Epithelial cell of proximal tubule (primary cell): ENCODE measurements at regions not wholly inside any gene's neighbourhood (a gene's known extent, or its start where the extent isn't known, plus 50 kb on each side); places are given as distances from the start of the nearest gene placed in this dataset.

Source experiments
- DNase-seq: peaks from one replicate; pipeline ENCODE4 v3.0.0-alpha.2; 2011; ENCODE audit warnings: low read depth
- H3K4me3 ChIP-seq: 2 replicates; pipeline ENCODE4 v1.5.1; 2011; ENCODE audit warnings: low read depth, mild to moderate bottlenecking, low read length
- TF ChIP-seq, protein P1 (sequence below): conservative IDR thresholded peaks from 2 replicates; pipeline ENCODE4 v1.5.1; 2012; ENCODE audit warnings: low read depth, mild to moderate bottlenecking, low read length

DNA sequence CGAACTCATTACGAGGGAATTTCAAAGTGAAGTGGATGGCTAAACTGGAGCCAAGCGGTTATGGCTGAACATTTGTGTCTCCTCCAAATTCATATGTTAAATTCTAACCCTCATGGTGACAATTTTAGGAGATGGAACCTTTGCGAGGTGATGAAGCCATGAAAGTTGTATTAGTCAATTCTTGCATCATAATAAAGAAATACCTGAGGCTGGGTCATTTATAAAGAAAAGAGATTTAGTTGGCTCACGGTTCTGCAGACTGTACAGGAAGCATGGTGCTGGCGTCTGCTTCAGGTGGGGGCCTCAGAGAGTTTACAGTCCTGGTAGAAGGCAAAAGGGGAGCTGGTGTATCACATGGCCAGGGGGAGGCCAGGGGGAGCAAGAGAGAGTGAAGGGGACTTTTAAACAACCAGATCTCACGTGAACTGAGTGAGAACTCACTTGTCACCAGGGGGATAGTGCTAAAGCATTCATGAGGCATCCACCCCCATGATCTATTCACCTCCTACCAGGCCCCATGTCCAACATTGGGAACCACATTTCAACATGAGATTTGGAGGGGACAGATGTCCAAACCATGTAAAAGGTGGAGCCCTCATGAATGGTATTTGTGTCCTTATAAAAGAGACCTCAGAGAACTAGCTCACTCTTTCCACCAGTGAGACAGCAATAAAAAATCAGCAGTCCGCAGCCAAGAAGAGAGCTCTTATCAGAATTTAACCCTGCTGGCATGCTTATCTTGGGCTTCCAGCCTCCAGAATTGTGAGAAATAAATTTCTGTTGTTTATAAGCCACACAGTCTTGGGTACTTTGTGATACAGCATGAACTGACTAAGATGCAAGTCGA lies 143.4 kb downstream of the MTRR start:
- DNase-seq, result no peak
- H3K4me3 ChIP-seq, result no peak overlapping the region
- TF ChIP-seq, protein P1, sequence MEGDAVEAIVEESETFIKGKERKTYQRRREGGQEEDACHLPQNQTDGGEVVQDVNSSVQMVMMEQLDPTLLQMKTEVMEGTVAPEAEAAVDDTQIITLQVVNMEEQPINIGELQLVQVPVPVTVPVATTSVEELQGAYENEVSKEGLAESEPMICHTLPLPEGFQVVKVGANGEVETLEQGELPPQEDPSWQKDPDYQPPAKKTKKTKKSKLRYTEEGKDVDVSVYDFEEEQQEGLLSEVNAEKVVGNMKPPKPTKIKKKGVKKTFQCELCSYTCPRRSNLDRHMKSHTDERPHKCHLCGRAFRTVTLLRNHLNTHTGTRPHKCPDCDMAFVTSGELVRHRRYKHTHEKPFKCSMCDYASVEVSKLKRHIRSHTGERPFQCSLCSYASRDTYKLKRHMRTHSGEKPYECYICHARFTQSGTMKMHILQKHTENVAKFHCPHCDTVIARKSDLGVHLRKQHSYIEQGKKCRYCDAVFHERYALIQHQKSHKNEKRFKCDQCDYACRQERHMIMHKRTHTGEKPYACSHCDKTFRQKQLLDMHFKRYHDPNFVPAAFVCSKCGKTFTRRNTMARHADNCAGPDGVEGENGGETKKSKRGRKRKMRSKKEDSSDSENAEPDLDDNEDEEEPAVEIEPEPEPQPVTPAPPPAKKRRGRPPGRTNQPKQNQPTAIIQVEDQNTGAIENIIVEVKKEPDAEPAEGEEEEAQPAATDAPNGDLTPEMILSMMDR, result no peak

DNA sequence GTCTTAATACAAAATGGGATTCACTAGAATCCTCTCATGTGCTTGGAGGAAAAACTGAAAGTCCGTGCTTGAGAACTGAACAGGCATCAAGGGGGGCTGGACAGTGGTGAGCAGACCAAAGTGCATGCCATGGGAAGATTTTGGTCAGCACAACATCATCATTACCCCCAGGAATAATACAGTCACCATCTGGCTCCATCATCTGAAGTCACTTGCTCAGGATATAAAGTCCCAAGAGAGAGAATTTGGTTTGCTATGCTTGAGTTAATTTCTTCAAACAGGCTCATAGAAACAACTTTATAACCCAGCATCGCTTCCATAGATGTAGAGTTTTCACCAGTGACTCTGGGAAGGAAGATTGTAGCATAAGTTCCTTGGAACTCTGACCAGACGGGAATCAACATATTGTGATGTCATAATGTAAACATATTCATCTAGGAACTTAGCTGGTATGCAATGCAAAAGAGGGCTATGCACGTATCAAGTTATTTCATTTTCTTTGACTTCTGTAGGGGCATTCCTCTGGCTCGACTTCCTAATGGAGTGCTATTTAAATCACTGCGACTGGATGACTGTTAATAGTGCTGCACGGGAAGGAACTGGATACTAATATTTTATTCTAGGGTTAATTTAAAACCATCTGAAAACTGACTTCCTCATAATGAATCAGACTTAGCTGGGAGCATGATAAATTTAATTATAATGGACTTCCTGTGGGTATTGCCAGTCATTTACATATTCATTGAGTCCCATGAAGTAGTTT lies 145.2 kb downstream of the MTRR start:
- no peak overlapping the region for H3K4me3 ChIP-seq
- no peak for DNase-seq
- TF ChIP-seq, protein P1, result no peak

DNA sequence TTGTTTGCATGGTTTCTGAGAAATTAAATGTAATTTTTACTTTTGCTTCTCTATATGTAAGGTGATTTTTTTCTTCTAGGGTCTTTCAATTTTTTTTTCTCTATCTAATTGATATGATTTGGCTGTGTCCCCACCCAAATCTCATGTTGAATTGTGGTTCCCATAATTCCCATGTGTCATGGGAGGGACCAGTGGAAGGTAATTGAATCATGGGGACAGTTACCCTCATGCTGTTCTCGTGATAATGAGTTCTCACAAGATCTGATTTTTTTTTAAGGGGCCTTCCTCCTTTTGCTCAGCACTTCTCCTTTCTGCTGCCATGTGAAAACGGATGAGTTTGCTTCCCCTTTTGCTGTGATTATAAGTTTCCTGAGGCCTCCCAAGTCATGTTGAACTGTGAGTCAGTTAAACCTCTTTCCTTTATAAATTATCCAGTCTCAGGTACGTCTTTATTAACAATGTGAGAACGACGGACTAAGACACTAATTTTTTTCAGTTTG lies 150.8 kb downstream of the MTRR start:
- DNase-seq, result no peak
- TF ChIP-seq, protein P1, result no peak

DNA sequence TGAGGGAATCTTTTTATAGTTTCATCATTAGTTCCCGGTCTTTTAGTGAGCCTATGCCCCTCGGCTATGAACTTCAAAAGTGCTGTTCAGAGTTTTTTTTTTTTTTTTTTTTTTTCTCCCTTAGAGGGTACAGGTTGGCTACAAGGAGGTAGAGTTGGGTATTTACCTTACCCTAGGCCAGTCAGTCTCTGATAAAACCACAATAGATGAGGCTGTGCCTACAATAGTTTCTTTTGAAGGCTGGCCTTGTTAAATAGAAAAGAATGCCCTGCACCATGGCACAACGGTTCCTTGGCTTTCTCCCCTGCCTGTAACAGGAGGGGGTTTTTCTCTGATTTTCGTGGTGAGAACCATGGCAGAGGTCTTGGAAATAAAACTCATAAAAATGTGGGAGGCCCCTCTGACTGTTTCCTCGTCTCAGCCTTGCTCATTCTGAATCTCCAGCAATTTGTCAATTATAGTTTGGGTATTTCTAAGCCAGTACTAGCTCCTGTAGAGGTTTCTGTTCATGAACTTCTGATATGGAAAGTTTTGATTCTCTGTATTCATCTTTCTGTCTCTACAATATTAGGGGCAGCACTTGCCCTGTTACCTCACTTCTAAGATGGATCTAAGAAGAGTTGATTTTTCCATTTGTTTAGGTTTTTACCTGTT lies 152.0 kb downstream of the MTRR start:
- no peak for DNase-seq
- TF ChIP-seq, protein P1, result no peak
- no peak overlapping the region for H3K4me3 ChIP-seq

More for the DNA sequence above, 150.8 kb downstream of the MTRR start:
- no peak overlapping the region for H3K4me3 ChIP-seq

DNA sequence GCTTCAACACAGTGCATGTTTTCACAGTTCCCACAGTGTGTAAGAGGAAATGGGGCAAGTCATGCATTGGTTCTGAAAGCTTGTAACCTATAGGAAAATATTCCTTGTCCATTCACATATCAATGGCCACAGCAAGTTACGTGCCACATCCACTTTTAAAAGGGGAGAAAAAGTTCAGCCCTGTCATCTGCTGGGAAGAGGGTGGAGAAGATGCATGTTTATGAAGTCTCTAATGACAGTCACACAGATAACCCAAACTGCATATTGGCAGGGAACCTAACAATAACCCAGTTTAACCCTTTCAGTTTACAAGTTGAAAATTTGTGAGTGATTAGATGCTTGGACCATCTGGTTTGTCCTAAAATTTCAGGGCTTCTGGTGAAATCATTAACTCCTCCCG lies 159.3 kb downstream of the MTRR start:
- no peak for DNase-seq
- no peak overlapping the region for H3K4me3 ChIP-seq
- TF ChIP-seq, protein P1, result no peak

DNA sequence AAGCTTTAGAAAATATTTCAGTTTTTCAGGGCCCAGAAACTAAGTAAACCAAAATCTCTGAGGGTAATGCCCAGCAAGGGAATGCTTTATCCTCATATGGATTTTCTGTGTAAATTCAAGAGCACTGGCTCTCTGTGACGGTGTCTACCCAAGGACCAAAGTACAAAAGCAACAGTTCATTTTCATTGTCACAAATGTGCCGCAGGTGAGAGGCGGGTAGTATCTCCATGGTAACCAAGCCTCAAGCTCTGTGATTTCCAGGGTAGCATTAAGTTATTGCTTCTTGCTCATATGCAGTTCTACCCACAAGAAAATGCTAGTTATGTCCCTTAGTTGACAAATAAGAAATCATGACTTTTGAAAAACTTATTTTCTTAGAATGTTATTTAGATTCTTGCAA lies 164.3 kb downstream of the MTRR start:
- DNase-seq, result no peak
- TF ChIP-seq, protein P1, result no peak

More for the DNA sequence above, 164.3 kb downstream of the MTRR start:
- no peak overlapping the region for H3K4me3 ChIP-seq
